ENCODE measurements at regions not wholly inside any gene's neighbourhood (a gene's known extent, or its start where the extent isn't known, plus 50 kb on each side); places are given as distances from the start of the nearest gene placed in this dataset.
A peak's percentile ranks its signal among the peaks of the same experiment; 100 is the strongest.

- Mint-ChIP-seq H3K27me3 (ENCODE audit: low read depth, unreplicated experiment) (no peaks in the 10 kb centered on the region), H3K36me3 (ENCODE audit: low read depth, unreplicated experiment) (no peaks in the 10 kb centered on the region), H3K4me1 (ENCODE audit: low read depth, unreplicated experiment) (no peaks in the 10 kb centered on the region), H3K4me3 (ENCODE audit: unreplicated experiment) (no peak overlapping the region), H3K27ac (ENCODE audit: unreplicated experiment) (no peak overlapping the region), H3K9me3 (ENCODE audit: unreplicated experiment) (no peaks in the 10 kb centered on the region)
- no peaks in the 10 kb centered on the region for H3K4me1 ChIP-seq (ENCODE audit: insufficient read depth, low read length)
- no peak overlapping the region for H2AFZ ChIP-seq (ENCODE audit: low read depth, low read length)
- H3K4me2 ChIP-seq (ENCODE audit: low read length), result no peak overlapping the region
- H3K36me3 ChIP-seq (ENCODE audit: insufficient read depth, low read length), result no peaks in the 10 kb centered on the region
- H3K27me3 ChIP-seq (ENCODE audit: insufficient read depth, low read length), result no peaks in the 10 kb centered on the region
- DNase-seq (ENCODE audit: low read depth), result no peak
- no peak for FAIRE-seq
- no peak for TF ChIP-seq EZH2 (IDR thresholded peaks at IDR 0.05; ENCODE audit: insufficient read depth, low read length)
- no peak for TF ChIP-seq CTCF (IDR thresholded peaks at IDR 0.05; ENCODE audit: insufficient read depth, low read depth, low read length)
- H3K9ac ChIP-seq (ENCODE audit: low read length), result no peak overlapping the region
- H3K9me3 ChIP-seq (ENCODE audit: insufficient read depth, low read depth, low read length), result no peaks in the 10 kb centered on the region
- no peak overlapping the region for H3K27ac ChIP-seq (ENCODE audit: low read depth, low read length)
- H3K79me2 ChIP-seq (ENCODE audit: insufficient read depth, low read length), result no peaks in the 10 kb centered on the region
- H3K4me3 ChIP-seq (ENCODE audit: insufficient read depth, low read depth, low read length), result no peak overlapping the region
- H4K20me1 ChIP-seq (ENCODE audit: insufficient read depth, low read length), result no peaks in the 10 kb centered on the region
Measured at GRCh38 chr5:128903550-128903949, 61.7 kb upstream of the SLC27A6 start.

GRCh38 chr5:128904805-128905567 lies 60.3 kb upstream of the SLC27A6 start:
- no peak for TF ChIP-seq EZH2 (IDR thresholded peaks at IDR 0.05; ENCODE audit: insufficient read depth, low read length)
- TF ChIP-seq CTCF (IDR thresholded peaks at IDR 0.05; ENCODE audit: insufficient read depth, low read depth, low read length), result no peak
- Histone ChIP-seq H3K79me2 (ENCODE audit: insufficient read depth, low read length) (no peaks in the 10 kb centered on the region), H2AFZ (ENCODE audit: low read depth, low read length) (no peak overlapping the region), H4K20me1 (ENCODE audit: insufficient read depth, low read length) (no peaks in the 10 kb centered on the region), H3K27ac (ENCODE audit: low read depth, low read length) (no peak overlapping the region), H3K36me3 (ENCODE audit: insufficient read depth, low read length) (no peaks in the 10 kb centered on the region), H3K4me3 (ENCODE audit: insufficient read depth, low read depth, low read length) (no peak overlapping the region), H3K9ac (ENCODE audit: low read length) (no peak overlapping the region), H3K27me3 (ENCODE audit: insufficient read depth, low read length) (no peaks in the 10 kb centered on the region), H3K4me1 (ENCODE audit: insufficient read depth, low read length) (no peaks in the 10 kb centered on the region), H3K9me3 (ENCODE audit: insufficient read depth, low read depth, low read length) (no peaks in the 10 kb centered on the region), H3K4me2 (ENCODE audit: low read length) (no peak overlapping the region)
- Mint-ChIP-seq H3K27me3 (ENCODE audit: low read depth, unreplicated experiment) (no peaks in the 10 kb centered on the region), H3K4me3 (ENCODE audit: unreplicated experiment) (no peak overlapping the region), H3K27ac (ENCODE audit: unreplicated experiment) (no peak overlapping the region), H3K9me3 (ENCODE audit: unreplicated experiment) (no peaks in the 10 kb centered on the region), H3K4me1 (ENCODE audit: low read depth, unreplicated experiment) (no peaks in the 10 kb centered on the region), H3K36me3 (ENCODE audit: low read depth, unreplicated experiment) (no peaks in the 10 kb centered on the region)
- no peak for FAIRE-seq
- DNase-seq (ENCODE audit: low read depth), result no peak

GRCh38 chr5:128905568-128906110 lies 59.6 kb upstream of the SLC27A6 start:
- no peak overlapping the region for H3K4me3 ChIP-seq (ENCODE audit: insufficient read depth, low read depth, low read length)
- no peaks in the 10 kb centered on the region for H3K79me2 ChIP-seq (ENCODE audit: insufficient read depth, low read length)
- no peaks in the 10 kb centered on the region for H3K9me3 ChIP-seq (ENCODE audit: insufficient read depth, low read depth, low read length)
- no peak for FAIRE-seq
- H3K27me3 ChIP-seq (ENCODE audit: insufficient read depth, low read length), result no peaks in the 10 kb centered on the region
- H3K4me1 ChIP-seq (ENCODE audit: insufficient read depth, low read length), result no peaks in the 10 kb centered on the region
- no peaks in the 10 kb centered on the region for H4K20me1 ChIP-seq (ENCODE audit: insufficient read depth, low read length)
- no peak overlapping the region for H3K4me3 Mint-ChIP-seq (ENCODE audit: unreplicated experiment)
- H3K27ac Mint-ChIP-seq (ENCODE audit: unreplicated experiment), result no peak overlapping the region
- H3K36me3 ChIP-seq (ENCODE audit: insufficient read depth, low read length), result no peaks in the 10 kb centered on the region
- no peak overlapping the region for H2AFZ ChIP-seq (ENCODE audit: low read depth, low read length)
- H3K4me2 ChIP-seq (ENCODE audit: low read length), result no peak overlapping the region
- H3K4me1 Mint-ChIP-seq (ENCODE audit: low read depth, unreplicated experiment), result no peaks in the 10 kb centered on the region
- no peaks in the 10 kb centered on the region for H3K9me3 Mint-ChIP-seq (ENCODE audit: unreplicated experiment)
- no peak overlapping the region for H3K27ac ChIP-seq (ENCODE audit: low read depth, low read length)
- peak; percentile 20 for DNase-seq (ENCODE audit: low read depth)
- TF ChIP-seq EZH2 (IDR thresholded peaks at IDR 0.05; ENCODE audit: insufficient read depth, low read length) (no peak), CTCF (IDR thresholded peaks at IDR 0.05; ENCODE audit: insufficient read depth, low read depth, low read length) (peak; percentile 76)
- no peaks in the 10 kb centered on the region for H3K27me3 Mint-ChIP-seq (ENCODE audit: low read depth, unreplicated experiment)
- no peaks in the 10 kb centered on the region for H3K36me3 Mint-ChIP-seq (ENCODE audit: low read depth, unreplicated experiment)
- H3K9ac ChIP-seq (ENCODE audit: low read length), result no peak overlapping the region
